ENCODE measurements at regions not wholly inside any gene's neighbourhood (a gene's known extent, or its start where the extent isn't known, plus 50 kb on each side); places are given as distances from the start of the nearest gene placed in this dataset.

GRCh38 chr2:42879121-42879705 lies 86.8 kb upstream of the HAAO start:
- Histone ChIP-seq H3K4me2 (ENCODE audit: unreplicated experiment) (no peak overlapping the region), H2AFZ (no peak overlapping the region), H3K4me3 (no peak overlapping the region), H3K36me3 (ENCODE audit: low read depth) (no peaks in the 10 kb centered on the region), H3K9me3 (ENCODE audit: low read depth) (no peaks in the 10 kb centered on the region), H3K4me1 (ENCODE audit: insufficient read depth) (peaks cover 19% of the 10 kb centered on the region), H3K9me2 (ENCODE audit: insufficient read depth) (no peaks in the 10 kb centered on the region), H3K79me2 (ENCODE audit: insufficient read depth) (no peaks in the 10 kb centered on the region), H4K20me1 (ENCODE audit: insufficient read depth) (no peaks in the 10 kb centered on the region), H3K9ac (no peak overlapping the region), H3K27me3 (replicated peaks; ENCODE audit: insufficient read depth) (no peaks in the 10 kb centered on the region), H3F3A (ENCODE audit: insufficient read depth) (peaks cover 15% of the 10 kb centered on the region), H3K27ac (peak overlapping the region; percentile 16; the same call in 1 of the 2 replicates)
- in situ Hi-C loops (cut with MboI), result no loop called here
- no peak for TF ChIP-seq EZH2 (IDR thresholded peaks at IDR 0.05; ENCODE audit: insufficient read depth, poor library complexity, severe bottlenecking)
- TF ChIP-seq EZH2phosphoT487 (IDR thresholded peaks at IDR 0.05; ENCODE audit: insufficient read depth, low read depth), result no peak
- 83 to 95% methylated on average over 6 of the region's 6 CpGs for WGBS, 2 experiments (ENCODE audit: low coverage in 1 of 2, low lambda C conversion rate in 2 of 2, missing lambda C conversion rate in 2 of 2)
- DNase-seq, result no peak

DNA sequence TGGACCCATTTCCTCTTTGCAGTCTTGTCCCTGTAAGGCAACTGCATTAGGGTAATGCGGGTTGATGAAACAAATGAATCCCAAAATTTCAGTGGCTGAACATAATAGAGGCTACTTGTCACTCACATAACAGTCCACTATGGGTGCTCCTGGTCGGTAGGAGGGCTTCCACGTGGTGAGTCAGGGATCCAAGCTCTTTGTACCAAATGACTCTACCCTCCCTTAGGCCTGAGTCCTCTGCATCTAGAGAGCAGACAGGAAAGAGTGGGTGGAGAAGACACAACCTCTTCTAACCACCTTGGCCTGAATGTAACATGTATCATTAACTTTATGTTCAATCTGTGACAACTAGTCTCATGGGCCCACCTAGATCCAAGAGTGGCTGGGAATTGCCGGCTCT lies 86.2 kb upstream of the HAAO start:
- peaks cover 15% of the 10 kb centered on the region for H3F3A ChIP-seq (ENCODE audit: insufficient read depth)
- H3K9me3 ChIP-seq (ENCODE audit: low read depth), result no peaks in the 10 kb centered on the region
- peak overlapping the region; percentile 16; the same call in 1 of the 2 replicates for H3K27ac ChIP-seq
- no peaks in the 10 kb centered on the region for H3K27me3 ChIP-seq (replicated peaks; ENCODE audit: insufficient read depth)
- no peaks in the 10 kb centered on the region for H3K9me2 ChIP-seq (ENCODE audit: insufficient read depth)
- H3K9ac ChIP-seq, result no peak overlapping the region
- WGBS, 2 experiments (ENCODE audit: low coverage in 1 of 2, low lambda C conversion rate in 2 of 2, missing lambda C conversion rate in 2 of 2), result 55 to 64% methylated on average over 4 of the region's 4 CpGs
- no peak overlapping the region for H3K4me2 ChIP-seq (ENCODE audit: unreplicated experiment)
- in situ Hi-C loops (cut with MboI), result no loop called here
- no peak overlapping the region for H3K4me3 ChIP-seq
- peaks cover 19% of the 10 kb centered on the region for H3K4me1 ChIP-seq (ENCODE audit: insufficient read depth)
- TF ChIP-seq EZH2phosphoT487 (IDR thresholded peaks at IDR 0.05; ENCODE audit: insufficient read depth, low read depth) (no peak), EZH2 (IDR thresholded peaks at IDR 0.05; ENCODE audit: insufficient read depth, poor library complexity, severe bottlenecking) (no peak)
- H4K20me1 ChIP-seq (ENCODE audit: insufficient read depth), result no peaks in the 10 kb centered on the region
- peak; percentile 80 for DNase-seq
- no peaks in the 10 kb centered on the region for H3K36me3 ChIP-seq (ENCODE audit: low read depth)
- H3K79me2 ChIP-seq (ENCODE audit: insufficient read depth), result no peaks in the 10 kb centered on the region
- H2AFZ ChIP-seq, result no peak overlapping the region

GRCh38 chr2:42877936-42878335 lies 85.6 kb upstream of the HAAO start:
- no peak overlapping the region for H3K27ac ChIP-seq
- no peak for DNase-seq
- H3K4me3 ChIP-seq, result no peak overlapping the region
- H3K27me3 ChIP-seq (replicated peaks; ENCODE audit: insufficient read depth), result no peaks in the 10 kb centered on the region
- H3K36me3 ChIP-seq (ENCODE audit: low read depth), result no peaks in the 10 kb centered on the region
- H3K4me1 ChIP-seq (ENCODE audit: insufficient read depth), result peaks cover 23% of the 10 kb centered on the region
- TF ChIP-seq EZH2 (IDR thresholded peaks at IDR 0.05; ENCODE audit: insufficient read depth, poor library complexity, severe bottlenecking), result no peak
- no peak for TF ChIP-seq EZH2phosphoT487 (IDR thresholded peaks at IDR 0.05; ENCODE audit: insufficient read depth, low read depth)
- in situ Hi-C loops (cut with MboI), result no loop called here
- no peaks in the 10 kb centered on the region for H4K20me1 ChIP-seq (ENCODE audit: insufficient read depth)
- no peaks in the 10 kb centered on the region for H3K79me2 ChIP-seq (ENCODE audit: insufficient read depth)
- no peak overlapping the region for H3K4me2 ChIP-seq (ENCODE audit: unreplicated experiment)
- H3K9ac ChIP-seq, result no peak overlapping the region
- H3K9me2 ChIP-seq (ENCODE audit: insufficient read depth), result no peaks in the 10 kb centered on the region
- no peak overlapping the region for H2AFZ ChIP-seq
- no peaks in the 10 kb centered on the region for H3K9me3 ChIP-seq (ENCODE audit: low read depth)
- WGBS, 2 experiments (ENCODE audit: low coverage in 1 of 2, low lambda C conversion rate in 2 of 2, missing lambda C conversion rate in 2 of 2), result 84 to 93% methylated on average over 1 of the region's 1 CpG
- peaks cover 22% of the 10 kb centered on the region for H3F3A ChIP-seq (ENCODE audit: insufficient read depth)

DNA sequence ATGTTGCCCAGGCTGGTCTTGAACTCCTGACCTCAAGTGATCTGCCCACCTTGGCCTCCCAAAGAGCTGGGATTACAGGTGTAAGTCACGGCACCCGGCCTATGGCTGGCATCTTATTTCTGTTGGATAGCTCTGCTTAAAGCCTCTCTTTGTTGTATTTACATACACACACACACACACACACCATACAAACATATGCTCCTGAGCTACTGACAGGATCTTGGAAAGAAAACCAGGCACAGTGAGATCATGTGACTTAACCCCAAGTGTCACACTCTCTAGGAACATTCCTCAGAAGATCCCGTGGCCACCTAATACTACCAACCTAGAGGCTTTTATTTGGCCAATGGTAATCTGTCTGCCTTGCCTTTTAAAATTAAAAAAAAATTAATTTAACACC lies 85.1 kb upstream of the HAAO start:
- DNase-seq, result no peak
- Histone ChIP-seq H3K4me3 (no peak overlapping the region), H3K27ac (no peak overlapping the region), H4K20me1 (ENCODE audit: insufficient read depth) (no peaks in the 10 kb centered on the region), H3K9ac (no peak overlapping the region), H3K36me3 (ENCODE audit: low read depth) (no peaks in the 10 kb centered on the region), H3K79me2 (ENCODE audit: insufficient read depth) (no peaks in the 10 kb centered on the region), H3K27me3 (replicated peaks; ENCODE audit: insufficient read depth) (no peaks in the 10 kb centered on the region), H3K9me2 (ENCODE audit: insufficient read depth) (no peaks in the 10 kb centered on the region), H3K4me2 (ENCODE audit: unreplicated experiment) (no peak overlapping the region), H2AFZ (no peak overlapping the region), H3K4me1 (ENCODE audit: insufficient read depth) (peaks cover 27% of the 10 kb centered on the region), H3K9me3 (ENCODE audit: low read depth) (no peaks in the 10 kb centered on the region), H3F3A (ENCODE audit: insufficient read depth) (peaks cover 23% of the 10 kb centered on the region)
- no peak for TF ChIP-seq EZH2 (IDR thresholded peaks at IDR 0.05; ENCODE audit: insufficient read depth, poor library complexity, severe bottlenecking)
- TF ChIP-seq EZH2phosphoT487 (IDR thresholded peaks at IDR 0.05; ENCODE audit: insufficient read depth, low read depth), result no peak
- 86 to 90% methylated on average over 3 of the region's 3 CpGs for WGBS, 2 experiments (ENCODE audit: low coverage in 1 of 2, low lambda C conversion rate in 2 of 2, missing lambda C conversion rate in 2 of 2)
- in situ Hi-C loops (cut with MboI), result no loop called here
